T-helper 2 cell treated with Interferon-gamma antibody and Interleukin-4, amounts not matched to agents 5 μg/mL and 100 μg/mL, for 36 hours (primary cell): ENCODE measurements at regions not wholly inside any gene's neighbourhood (a gene's known extent, or its start where the extent isn't known, plus 50 kb on each side); places are given as distances from the start of the nearest gene placed in this dataset.

Experiments used
- DNase-seq: peaks from one replicate; pipeline ENCODE4 v3.0.0; 2021; ENCODE audit warnings: low spot score
- H3K27ac Mint-ChIP-seq: one replicate; pipeline ENCODE4 v1.8.0; 2021; ENCODE audit warnings: mild to moderate bottlenecking, mixed read lengths
- H3K27me3 Mint-ChIP-seq: one replicate; pipeline ENCODE4 v1.8.0; 2021; ENCODE audit warnings: low read depth, mixed read lengths
- H3K36me3 Mint-ChIP-seq: one replicate; pipeline ENCODE4 v1.8.0; 2021; ENCODE audit warnings: low read depth, mixed read lengths
- H3K4me1 Mint-ChIP-seq: one replicate; pipeline ENCODE4 v1.8.0; 2021; ENCODE audit warnings: low read depth, mixed read lengths
- H3K4me3 Mint-ChIP-seq: one replicate; pipeline ENCODE4 v1.8.0; 2022; ENCODE audit warnings: mild to moderate bottlenecking, moderate library complexity, mixed read lengths
- H3K9me3 Mint-ChIP-seq: one replicate; pipeline ENCODE4 v1.8.0; 2021; ENCODE audit warnings: mixed read lengths

DNA sequence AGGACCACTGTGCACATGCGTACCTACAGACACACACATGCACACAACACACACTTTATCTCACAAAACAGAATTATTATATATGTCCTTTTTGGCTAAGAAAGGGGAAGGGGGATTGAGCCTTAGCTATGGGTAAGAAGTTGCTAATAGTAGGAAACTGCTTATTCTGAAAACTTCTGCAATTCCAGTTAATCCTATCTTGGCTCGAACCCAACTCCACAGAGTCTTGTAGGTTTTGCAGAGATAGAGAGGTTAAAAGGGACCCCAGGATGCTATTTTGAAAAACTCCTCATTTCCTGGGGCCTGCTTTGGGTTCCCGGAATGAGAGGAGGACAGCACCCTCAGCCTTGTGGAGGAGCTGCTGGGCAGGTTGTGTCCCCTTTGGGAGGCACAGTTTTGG lies 233.8 kb downstream of the CLIC5 start:
- Mint-ChIP-seq H3K4me3 (no peak overlapping the region), H3K9me3 (no peaks in the 10 kb centered on the region), H3K27me3 (no peaks in the 10 kb centered on the region), H3K4me1 (no peaks in the 10 kb centered on the region), H3K27ac (no peak overlapping the region), H3K36me3 (peaks cover 2% of the 10 kb centered on the region)
- no peak for DNase-seq

GRCh38 chr6:45780523-45780922 lies 235.1 kb downstream of the CLIC5 start:
- no peak overlapping the region for H3K27ac Mint-ChIP-seq
- no peaks in the 10 kb centered on the region for H3K27me3 Mint-ChIP-seq
- no peak overlapping the region for H3K4me3 Mint-ChIP-seq
- no peaks in the 10 kb centered on the region for H3K9me3 Mint-ChIP-seq
- H3K36me3 Mint-ChIP-seq: peaks cover 2% of the 10 kb centered on the region
- H3K4me1 Mint-ChIP-seq: no peaks in the 10 kb centered on the region
- no peak for DNase-seq

- H3K4me1 Mint-ChIP-seq: peaks cover 2% of the 10 kb centered on the region
- peaks cover 2% of the 10 kb centered on the region for H3K36me3 Mint-ChIP-seq
- H3K27ac Mint-ChIP-seq: no peak overlapping the region
- no peak overlapping the region for H3K4me3 Mint-ChIP-seq
- no peak for DNase-seq
- H3K27me3 Mint-ChIP-seq: no peaks in the 10 kb centered on the region
- H3K9me3 Mint-ChIP-seq: no peaks in the 10 kb centered on the region
These were observed 240.5 kb downstream of the CLIC5 start for GRCh38 chr6:45775026-45775697.

- no peak overlapping the region for H3K4me3 Mint-ChIP-seq
- H3K4me1 Mint-ChIP-seq: peaks cover 2% of the 10 kb centered on the region
- peaks cover 2% of the 10 kb centered on the region for H3K36me3 Mint-ChIP-seq
- H3K27me3 Mint-ChIP-seq: no peaks in the 10 kb centered on the region
- H3K9me3 Mint-ChIP-seq: peaks cover 10% of the 10 kb centered on the region
- DNase-seq: no peak
- no peak overlapping the region for H3K27ac Mint-ChIP-seq
These were observed 241.8 kb downstream of the CLIC5 start for GRCh38 chr6:45773906-45774305.

DNA sequence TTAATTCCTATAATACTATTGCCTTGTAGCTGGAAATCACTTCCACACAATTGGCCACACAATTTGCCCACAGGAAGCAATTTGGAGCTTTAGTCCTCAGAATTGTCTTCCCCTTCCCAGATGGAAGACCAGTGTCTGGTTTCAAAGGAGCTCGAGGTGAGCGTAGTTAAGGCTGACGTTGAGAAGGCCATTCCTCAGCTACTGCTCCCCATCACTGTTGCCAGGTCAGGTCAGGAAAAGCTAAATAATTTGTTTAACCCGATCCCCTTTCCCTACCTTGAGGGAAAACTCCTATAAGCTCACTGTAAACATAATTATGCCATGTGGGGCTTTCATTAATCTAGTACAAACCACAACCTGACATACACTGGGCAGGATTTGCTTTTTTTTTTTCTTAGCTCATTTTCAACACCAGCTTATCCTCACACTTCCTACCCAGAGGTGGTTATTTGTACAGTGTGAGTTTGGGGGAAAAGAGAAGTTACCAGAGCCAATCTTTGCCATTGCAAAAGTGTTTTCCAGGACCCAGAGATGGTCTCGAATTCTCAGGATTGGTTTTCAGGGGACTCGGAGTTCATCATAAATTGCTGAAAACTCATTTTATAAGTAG lies 242.7 kb downstream of the CLIC5 start:
- Mint-ChIP-seq H3K27ac (no peak overlapping the region), H3K36me3 (peaks cover 2% of the 10 kb centered on the region), H3K27me3 (no peaks in the 10 kb centered on the region), H3K4me3 (no peak overlapping the region), H3K9me3 (peaks cover 11% of the 10 kb centered on the region), H3K4me1 (peaks cover 2% of the 10 kb centered on the region)
- no peak for DNase-seq

DNA sequence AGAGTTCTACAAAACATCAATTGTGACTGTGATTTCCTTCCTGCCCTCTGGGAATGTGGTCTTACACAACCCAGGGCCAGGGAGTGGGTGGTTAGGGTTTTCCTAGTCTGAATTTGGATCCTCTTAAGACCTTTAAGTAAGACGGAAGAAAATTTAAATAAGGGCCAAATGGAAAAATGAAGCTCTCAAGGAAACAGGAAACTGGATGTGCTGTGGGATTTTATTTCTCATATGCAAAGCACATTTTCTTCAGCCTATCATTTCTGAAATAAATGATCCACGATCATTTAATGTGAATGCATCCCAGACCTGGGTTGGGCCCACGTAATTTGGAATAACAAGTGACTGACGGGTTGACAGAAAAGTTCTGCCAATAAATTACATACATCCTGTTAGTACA lies 243.6 kb downstream of the CLIC5 start:
- peaks cover 3% of the 10 kb centered on the region for H3K4me1 Mint-ChIP-seq
- no peak for DNase-seq
- no peak overlapping the region for H3K4me3 Mint-ChIP-seq
- peaks cover 11% of the 10 kb centered on the region for H3K9me3 Mint-ChIP-seq
- H3K27ac Mint-ChIP-seq: no peak overlapping the region
- no peaks in the 10 kb centered on the region for H3K27me3 Mint-ChIP-seq
- no peaks in the 10 kb centered on the region for H3K36me3 Mint-ChIP-seq

GRCh38 chr6:45763281-45763680 lies 252.4 kb downstream of the CLIC5 start:
- no peak overlapping the region for H3K27ac Mint-ChIP-seq
- H3K4me1 Mint-ChIP-seq: peaks cover 14% of the 10 kb centered on the region
- H3K36me3 Mint-ChIP-seq: peaks cover 10% of the 10 kb centered on the region
- no peak overlapping the region for H3K4me3 Mint-ChIP-seq
- no peak for DNase-seq
- H3K27me3 Mint-ChIP-seq: no peaks in the 10 kb centered on the region
- H3K9me3 Mint-ChIP-seq: peaks cover 48% of the 10 kb centered on the region

GRCh38 chr6:45759472-45759810 lies 256.2 kb downstream of the CLIC5 start:
- Mint-ChIP-seq H3K36me3 (peaks cover 7% of the 10 kb centered on the region), H3K27ac (no peak overlapping the region), H3K4me3 (no peak overlapping the region), H3K27me3 (no peaks in the 10 kb centered on the region), H3K9me3 (peaks cover 25% of the 10 kb centered on the region), H3K4me1 (peaks cover 15% of the 10 kb centered on the region)
- no peak for DNase-seq

GRCh38 chr6:45758787-45759471 lies 256.7 kb downstream of the CLIC5 start:
- H3K4me1 Mint-ChIP-seq: peaks cover 15% of the 10 kb centered on the region
- no peaks in the 10 kb centered on the region for H3K27me3 Mint-ChIP-seq
- H3K27ac Mint-ChIP-seq: no peak overlapping the region
- peak; percentile 12 for DNase-seq
- H3K9me3 Mint-ChIP-seq: peaks cover 22% of the 10 kb centered on the region
- H3K36me3 Mint-ChIP-seq: peaks cover 7% of the 10 kb centered on the region
- no peak overlapping the region for H3K4me3 Mint-ChIP-seq

DNA sequence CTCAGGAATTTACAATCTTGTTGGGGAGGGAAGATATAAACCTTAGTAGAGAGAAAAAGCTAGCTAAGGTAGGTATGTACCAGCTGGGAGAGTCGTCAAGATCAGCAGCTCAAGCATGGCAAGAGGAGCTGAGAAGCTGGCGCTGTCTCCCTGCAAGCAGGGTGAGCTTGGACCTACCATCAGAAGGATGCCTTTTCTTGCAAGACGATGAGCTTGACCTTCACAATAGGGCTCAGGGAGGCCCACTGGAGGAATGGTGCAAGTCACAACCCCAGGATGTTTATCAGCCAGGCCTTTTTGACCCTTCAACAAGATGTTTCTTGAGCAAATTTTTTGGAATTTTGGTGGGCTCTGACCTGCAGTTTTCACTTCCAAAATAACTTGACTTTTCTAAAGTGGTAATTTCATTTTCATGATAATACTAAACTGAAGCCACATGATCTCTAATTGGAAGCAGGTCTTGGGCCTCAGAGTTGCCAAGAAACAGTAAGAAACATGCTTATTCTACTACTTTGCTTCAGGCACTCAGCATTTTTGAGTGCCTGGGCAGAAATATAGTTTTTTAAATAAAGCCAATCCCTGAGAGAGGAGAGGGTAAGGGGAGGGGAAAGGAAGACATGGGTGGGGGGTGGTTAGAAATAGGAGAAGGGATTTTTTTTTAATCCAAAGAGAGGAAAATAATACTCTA lies 258.1 kb downstream of the CLIC5 start:
- H3K4me1 Mint-ChIP-seq: peaks cover 15% of the 10 kb centered on the region
- no peak overlapping the region for H3K4me3 Mint-ChIP-seq
- no peaks in the 10 kb centered on the region for H3K36me3 Mint-ChIP-seq
- H3K27ac Mint-ChIP-seq: no peak overlapping the region
- no peaks in the 10 kb centered on the region for H3K27me3 Mint-ChIP-seq
- H3K9me3 Mint-ChIP-seq: peaks cover 9% of the 10 kb centered on the region
- DNase-seq: no peak

GRCh38 chr6:45756606-45757005 lies 259.1 kb downstream of the CLIC5 start:
- no peaks in the 10 kb centered on the region for H3K36me3 Mint-ChIP-seq
- H3K27ac Mint-ChIP-seq: no peak overlapping the region
- H3K4me3 Mint-ChIP-seq: no peak overlapping the region
- DNase-seq: no peak
- H3K27me3 Mint-ChIP-seq: peaks cover under 1% of the 10 kb centered on the region
- H3K9me3 Mint-ChIP-seq: peaks cover 3% of the 10 kb centered on the region
- H3K4me1 Mint-ChIP-seq: peaks cover 15% of the 10 kb centered on the region

- H3K4me3 Mint-ChIP-seq: no peak overlapping the region
- peaks cover 3% of the 10 kb centered on the region for H3K27me3 Mint-ChIP-seq
- no peak for DNase-seq
- H3K27ac Mint-ChIP-seq: no peak overlapping the region
- H3K9me3 Mint-ChIP-seq: peaks cover 4% of the 10 kb centered on the region
- H3K36me3 Mint-ChIP-seq: no peaks in the 10 kb centered on the region
- peaks cover 10% of the 10 kb centered on the region for H3K4me1 Mint-ChIP-seq
These were observed 261.2 kb downstream of the CLIC5 start for GRCh38 chr6:45754432-45754831.

GRCh38 chr6:45746046-45746445 lies 269.6 kb downstream of the CLIC5 start:
- no peak for DNase-seq
- no peak overlapping the region for H3K4me3 Mint-ChIP-seq
- H3K4me1 Mint-ChIP-seq: peaks cover 19% of the 10 kb centered on the region
- no peaks in the 10 kb centered on the region for H3K27me3 Mint-ChIP-seq
- H3K36me3 Mint-ChIP-seq: peaks cover 1% of the 10 kb centered on the region
- peaks cover 17% of the 10 kb centered on the region for H3K9me3 Mint-ChIP-seq
- no peak overlapping the region for H3K27ac Mint-ChIP-seq

DNA sequence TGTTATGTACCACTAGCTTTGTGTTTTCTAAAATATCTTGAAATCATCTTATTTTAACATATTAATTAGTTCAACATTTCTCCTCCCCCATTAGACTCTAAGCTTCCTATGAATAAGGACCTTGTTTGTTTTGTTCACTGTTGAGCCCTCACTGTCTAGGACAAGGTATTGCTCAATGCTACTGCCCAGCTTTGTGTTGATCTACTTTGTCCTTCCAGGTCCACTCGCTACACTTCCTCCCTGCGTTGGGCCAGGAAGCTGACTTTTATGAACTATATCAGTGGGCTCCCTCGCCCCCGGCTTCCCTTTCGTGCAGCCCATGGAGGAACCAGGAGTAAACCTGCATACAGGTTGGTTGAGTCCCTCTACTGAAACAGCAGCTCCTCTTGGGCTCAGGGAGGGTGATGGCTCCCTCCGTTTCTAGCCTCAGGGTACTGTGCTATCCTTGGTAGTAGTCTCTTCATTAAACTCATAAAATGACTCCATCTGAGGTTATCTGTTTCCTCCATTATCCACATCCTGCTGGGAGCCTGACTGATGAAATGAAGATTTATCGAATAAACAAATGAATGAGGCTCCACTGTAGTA lies 272.5 kb downstream of the CLIC5 start:
- H3K27me3 Mint-ChIP-seq: no peaks in the 10 kb centered on the region
- no peak overlapping the region for H3K27ac Mint-ChIP-seq
- H3K4me3 Mint-ChIP-seq: no peak overlapping the region
- H3K9me3 Mint-ChIP-seq: peaks cover 9% of the 10 kb centered on the region
- peaks cover 34% of the 10 kb centered on the region for H3K4me1 Mint-ChIP-seq
- peaks cover 1% of the 10 kb centered on the region for H3K36me3 Mint-ChIP-seq
- DNase-seq: no peak
